HG02938 (cell line): ENCODE measurements at regions not wholly inside any gene's neighbourhood (a gene's known extent, or its start where the extent isn't known, plus 50 kb on each side); places are given as distances from the start of the nearest gene placed in this dataset.

Source experiments
- ATAC-seq: cut with Tn5 transposase; IDR thresholded peaks from one replicate; pipeline ENCODE4 v1.9.1; 2021; ENCODE audit warnings: mild to moderate bottlenecking, moderate library complexity; ENCODE audit not compliant: unreplicated experiment

DNA sequence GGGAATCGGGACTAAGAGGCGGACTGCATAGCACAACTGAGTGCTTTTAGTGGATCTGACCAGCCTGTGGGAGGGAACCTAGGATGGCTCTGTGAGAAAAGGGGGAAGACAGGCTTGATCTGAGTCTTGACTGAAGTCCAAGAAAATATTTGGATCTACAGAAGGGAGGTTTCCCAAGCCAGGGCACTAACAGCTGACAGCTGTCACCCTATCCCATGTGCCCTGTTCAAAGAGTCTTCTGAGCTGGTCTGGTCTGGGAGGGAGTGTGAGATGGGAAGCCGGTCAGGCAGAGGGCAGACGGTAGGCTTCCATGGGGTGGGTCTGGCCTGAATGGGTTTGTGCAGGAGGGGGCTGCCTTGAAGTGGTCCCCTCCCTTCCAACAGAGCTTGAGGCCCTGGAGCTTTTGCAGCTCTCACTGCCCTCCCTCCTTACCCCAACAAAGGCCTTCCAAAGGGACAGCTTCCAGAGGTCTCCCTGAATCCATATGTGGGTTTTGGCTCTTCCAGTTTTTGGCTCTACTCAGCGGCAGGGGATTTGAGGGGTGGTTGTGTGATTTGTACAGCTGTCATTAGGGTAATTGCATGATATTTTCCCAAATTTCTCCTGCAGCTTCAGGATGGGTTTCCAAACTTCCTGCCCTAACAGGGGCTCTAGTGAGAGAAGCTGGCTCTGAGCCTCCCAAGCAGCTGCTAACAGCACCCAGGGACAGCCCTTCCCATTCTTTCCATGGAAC, 643.7 kb downstream of the BCOR start:
- no peak for ATAC-seq

DNA sequence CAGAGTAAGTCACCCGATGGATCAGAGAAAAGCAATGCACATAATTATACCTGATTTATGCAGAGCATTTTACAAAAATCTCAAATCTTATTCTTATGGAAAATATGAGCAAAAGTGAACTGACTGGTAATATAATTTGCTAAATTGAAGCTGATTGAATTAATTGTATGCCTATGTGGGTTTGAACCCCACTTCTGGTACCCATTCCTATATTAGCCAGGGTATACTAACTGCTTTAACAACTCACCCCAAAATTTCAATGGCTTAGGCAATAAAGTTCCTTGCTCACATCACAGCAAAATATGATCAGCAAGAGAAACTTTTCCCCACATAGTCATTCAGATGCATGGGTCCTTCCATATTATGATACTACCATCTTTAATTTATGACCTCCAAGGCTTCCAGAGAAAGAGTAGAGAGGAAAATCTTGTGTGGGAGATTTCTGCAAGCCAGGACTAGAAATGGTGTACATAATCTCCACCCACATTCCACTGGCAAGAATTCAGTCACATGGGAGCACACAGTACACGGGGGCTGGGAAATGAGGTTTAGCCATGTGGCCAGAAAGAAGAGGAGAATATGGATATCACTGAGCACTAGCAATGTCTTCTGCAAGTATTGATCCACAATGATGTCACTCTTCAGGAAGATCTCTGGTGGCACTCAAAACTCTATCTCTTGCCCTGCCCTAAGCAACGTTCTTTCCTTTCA, 640.7 kb downstream of the BCOR start:
- ATAC-seq = no peak

DNA sequence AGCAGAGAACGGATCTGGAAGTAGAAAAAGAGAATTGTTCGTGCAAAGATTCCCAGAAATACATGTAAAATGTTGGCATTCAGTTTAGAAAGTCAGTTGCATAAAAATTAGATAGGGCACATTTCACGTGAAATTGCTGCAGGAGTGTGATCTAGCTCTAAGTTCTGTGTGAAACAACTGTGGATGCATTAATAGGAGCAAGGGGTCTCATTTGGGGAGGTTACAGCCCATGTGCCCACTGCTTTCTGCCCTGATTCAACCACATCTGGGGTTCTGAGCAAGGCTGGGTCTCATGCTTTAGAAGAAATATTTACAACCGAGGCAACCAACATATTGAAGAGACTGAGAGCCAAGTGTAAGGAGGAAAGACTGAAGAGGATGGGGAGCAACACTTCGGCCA, 639.0 kb downstream of the BCOR start:
- no peak for ATAC-seq

DNA sequence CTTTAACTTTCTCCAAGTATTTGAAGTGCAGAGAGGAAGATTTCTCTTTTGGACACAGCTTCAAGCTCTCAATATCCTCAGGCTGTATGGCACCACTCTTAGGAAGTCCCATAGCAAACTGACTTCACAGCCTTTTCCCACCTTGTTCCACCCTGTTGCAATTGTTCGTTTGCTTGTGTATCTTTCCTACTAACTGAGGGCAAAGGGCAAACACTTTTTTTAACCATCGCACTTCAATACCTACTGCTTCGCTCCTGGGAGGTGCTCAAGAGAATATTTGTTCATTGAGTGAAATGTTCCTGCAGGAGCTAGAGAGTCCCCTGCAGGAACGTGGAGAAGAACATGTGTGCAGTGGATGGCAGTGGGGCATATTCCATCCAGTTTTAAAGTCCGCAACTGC, 638.6 kb downstream of the BCOR start:
- no peak for ATAC-seq

DNA sequence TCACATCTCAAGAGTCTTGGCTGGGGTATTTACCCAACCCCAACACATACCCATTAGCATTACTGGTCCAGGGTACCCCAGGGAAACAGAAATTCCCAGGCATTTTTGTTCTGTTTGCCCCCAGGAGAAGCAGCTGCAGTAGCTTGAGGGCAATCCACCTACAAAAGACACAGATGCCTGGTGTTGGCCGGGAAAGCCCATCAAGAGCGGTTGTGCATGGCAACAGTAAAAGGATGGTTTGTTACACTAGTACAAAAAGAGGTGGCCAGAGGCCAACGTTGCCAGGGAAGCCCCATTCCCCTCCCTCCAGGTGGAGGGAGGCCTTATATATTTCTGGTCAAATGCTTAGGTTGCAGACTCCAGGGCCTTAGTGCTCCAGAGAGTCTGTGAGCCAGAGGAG, 637.8 kb downstream of the BCOR start:
- no peak for ATAC-seq

DNA sequence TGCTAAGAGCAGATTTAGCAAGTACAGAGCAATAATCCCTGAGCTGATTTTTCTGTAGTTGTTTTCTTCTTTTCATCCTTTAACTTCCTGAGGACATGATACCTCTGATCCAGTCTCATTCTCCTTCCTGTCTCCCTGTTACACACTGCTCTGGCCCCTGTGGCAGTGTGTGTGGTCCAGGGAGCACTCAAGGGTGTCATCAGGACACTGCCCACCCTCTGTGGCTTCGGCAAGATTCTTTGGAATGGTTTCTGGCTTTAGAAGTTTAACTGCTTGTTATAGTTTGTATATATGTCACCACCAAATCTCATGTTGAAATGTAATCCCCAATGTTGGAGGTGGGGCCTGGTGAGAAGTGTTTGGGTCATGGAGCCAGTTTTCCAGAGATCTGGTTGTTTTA, 637.3 kb downstream of the BCOR start:
- ATAC-seq = no peak

DNA sequence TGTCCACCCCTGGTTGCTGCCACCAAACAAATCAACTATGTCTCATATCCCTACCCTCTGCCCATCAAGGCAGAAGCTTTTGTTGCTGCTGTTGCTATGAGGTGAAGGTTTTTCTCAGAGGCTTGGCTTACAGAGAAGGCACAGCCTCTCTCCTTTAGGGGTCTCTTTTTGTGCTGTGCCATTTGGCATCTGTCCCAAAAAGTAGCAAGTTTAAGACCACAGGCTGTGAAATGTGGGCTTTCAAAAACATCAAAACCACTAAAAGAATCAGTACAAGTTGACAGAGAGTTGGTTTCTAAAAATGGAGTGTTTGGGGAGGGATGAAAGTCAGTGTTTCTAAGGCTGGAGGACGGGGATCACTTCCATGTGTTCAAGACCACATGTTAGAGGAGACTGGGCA, 634.9 kb downstream of the BCOR start:
- no peak for ATAC-seq

DNA sequence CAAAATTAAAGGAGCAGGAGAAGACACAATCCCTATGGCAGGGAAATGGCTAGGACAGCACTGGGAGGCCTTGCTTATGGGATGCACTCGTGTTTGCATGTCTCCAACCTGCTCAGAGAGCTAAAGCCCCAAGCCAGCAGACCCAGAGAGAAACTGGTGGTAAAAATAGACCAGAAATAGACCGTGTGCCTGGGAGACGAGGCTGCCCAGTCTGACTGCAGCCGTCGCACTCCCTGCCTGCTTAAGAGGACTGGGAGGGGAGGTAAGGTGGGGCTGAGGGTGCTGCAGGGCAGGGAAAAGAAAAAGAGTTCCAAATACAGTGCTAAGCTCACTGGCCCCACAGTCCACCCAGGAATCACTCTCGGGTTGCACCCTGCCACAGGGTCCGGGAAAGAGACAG, 633.5 kb downstream of the BCOR start:
- ATAC-seq = no peak

DNA sequence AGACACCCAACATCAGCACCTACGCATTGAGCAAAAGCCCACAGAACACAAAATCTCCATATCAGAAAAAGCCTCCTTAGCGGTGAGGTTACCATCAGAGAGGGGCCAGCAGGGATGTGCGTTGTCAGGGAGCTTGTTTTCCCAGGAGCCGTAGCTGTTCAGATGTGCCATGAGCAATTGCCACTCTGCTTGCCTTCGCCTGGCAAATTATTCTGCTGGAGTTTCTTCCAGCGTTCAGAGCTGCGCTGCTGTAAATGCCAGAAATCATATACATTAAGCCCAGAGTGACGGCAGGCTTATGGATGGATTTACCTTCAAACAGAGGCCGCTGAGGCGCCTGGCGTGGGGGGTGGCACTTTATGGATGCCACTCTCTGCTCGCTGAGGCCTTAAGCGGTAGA, 632.3 kb downstream of the BCOR start:
- ATAC-seq = no peak

DNA sequence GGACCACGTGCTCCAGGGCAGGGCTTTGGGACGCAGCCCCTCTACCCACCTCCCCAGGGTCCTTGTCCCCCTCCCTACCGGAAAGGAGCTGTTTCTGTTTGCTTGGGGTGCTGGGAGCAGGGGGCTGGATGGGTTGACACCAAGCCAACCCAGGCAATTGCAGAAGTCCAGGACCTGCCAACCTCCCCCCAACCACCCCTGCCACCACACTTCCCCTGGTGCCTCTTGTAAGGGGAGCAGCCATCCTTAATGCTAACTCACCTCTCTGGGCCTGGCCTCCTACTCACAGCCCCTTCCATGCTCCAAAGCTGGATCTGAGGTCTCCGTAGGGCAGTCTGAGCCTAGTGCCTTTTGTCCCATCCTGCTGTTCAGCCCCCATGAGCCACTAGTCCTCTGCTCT, 631.9 kb downstream of the BCOR start:
- no peak for ATAC-seq

DNA sequence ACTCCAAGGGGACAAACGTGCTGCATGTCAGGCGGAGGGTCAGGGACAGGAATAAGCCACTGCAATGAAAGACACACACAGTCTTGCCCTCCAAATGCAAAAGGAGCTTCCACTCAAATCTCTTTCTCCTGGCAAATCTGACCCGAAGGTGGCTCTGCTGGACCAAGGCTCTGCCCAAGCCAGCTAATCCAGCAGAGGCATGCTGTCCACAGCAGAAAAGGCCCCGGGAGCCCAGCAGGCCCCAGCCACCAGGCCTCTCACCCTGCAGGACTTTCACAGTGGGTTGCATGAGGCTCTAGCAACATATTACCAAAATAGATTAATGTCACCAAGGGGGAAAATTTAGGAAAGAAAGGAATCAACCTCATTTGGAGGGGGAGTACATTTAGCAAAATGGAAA, 628.6 kb downstream of the BCOR start:
- ATAC-seq = no peak

DNA sequence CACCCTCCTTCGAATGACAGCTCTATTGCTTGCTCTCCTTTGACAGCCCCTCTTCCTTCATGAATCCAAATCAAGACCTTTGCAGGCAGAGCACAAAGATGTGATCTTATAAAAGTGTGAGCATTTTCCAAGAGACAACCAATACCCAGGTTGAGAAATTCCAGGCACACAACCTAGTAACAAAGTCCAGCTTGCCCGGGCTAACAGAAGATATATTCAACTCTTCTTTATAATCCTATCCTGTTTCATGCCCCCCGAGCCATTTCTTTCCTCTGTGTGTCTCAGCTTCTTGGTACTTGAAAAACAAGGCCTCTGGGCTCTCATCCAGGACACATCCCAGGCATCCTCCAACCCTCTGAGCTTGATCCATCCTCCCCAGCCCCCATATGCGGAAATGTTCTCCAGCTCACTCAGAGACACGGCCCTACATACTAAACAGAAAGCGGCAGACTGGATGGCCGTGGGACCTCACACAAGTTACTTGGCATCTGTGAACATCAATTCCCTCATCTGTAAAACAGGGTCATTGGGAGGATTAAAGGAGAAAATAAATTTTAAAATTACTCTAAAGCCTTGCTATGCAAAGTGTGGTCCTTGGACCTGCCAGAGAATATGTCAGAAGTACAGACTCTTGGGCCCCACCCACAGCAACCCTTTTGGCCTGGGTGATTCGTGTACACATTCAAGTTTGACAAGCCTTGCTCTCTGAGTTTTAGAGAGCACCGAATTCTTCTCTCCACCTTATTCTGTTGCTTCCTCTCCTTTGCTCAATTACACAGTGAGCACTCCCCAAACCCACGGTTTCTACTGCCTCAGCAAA, 627.0 kb downstream of the BCOR start:
- ATAC-seq = no peak

DNA sequence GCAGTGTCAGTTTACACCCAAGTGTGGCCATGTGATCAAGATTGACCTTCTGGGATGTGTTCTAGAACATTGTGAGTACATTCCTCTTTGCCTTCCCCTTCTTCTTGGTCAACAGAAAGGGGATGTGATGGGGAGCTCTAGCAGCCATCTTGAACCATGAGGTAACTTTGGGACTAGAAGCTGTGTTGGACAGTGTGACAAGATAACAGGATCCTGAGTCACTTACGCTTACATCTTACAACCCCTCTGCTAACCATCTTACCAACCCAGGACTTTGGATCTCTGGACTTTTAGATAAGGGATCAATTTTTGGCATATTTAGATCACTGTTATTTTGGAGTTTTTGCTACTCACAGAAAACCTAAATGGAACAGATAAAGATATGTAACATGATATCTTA, 625.6 kb downstream of the BCOR start:
- ATAC-seq = no peak

DNA sequence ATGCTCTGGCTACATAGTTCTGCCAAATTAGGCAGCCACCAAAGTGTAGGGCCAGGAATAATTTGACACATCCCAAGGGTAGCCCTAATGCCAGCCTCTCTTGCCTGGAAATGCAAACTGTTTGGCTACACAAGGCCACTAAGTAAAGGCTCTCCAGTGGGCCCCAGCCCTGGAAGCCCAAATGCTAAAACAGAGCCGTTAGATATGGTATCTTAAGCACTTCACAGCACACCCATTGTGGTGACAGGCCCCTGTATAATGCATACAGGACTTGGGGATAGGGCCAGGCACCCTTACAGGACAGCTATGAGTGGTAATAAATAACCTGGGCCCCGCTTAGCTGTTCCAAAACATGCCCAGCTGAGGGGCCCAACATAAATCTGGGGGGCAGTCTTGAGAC, 623.9 kb downstream of the BCOR start:
- no peak for ATAC-seq

DNA sequence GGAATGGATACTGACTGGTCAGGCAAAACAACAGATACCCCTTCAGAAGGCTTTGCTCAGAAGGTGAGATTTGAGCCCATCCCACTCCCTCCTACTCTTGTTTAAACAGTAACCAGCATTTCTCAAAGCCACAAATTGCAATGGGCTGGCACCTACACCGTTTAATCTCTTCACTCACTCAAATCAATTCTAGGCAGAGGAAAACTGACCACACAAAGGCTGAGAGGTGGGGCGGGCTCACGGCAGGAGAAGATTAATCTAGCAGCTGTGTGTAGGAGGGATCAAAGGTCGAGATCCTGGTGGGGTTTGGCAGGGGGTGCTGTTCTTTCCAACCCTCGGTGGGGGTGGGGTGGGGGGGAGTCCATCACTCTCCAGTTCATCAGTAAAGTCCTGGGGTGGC, 622.4 kb downstream of the BCOR start:
- ATAC-seq = no peak

DNA sequence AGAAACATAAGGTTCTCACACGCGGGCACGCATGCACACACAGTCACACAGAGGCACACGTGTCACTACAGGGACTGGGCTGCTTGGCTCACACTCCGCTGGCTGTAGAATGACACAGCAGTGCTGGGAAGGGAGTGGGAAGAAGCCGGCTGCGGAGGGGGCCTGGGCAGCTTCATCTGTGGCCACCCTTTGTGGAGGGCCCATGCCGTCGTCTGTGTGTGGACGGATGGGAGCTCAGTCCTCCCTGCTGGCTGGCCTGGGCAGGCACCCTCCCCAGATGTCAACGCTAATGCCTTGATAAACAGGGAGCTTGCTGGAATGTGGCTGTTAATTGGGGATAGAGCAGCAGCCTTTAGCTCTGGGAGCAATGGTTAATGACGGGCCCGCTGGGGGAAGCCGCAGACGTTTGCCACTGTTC, 621.1 kb downstream of the BCOR start:
- no peak for ATAC-seq

DNA sequence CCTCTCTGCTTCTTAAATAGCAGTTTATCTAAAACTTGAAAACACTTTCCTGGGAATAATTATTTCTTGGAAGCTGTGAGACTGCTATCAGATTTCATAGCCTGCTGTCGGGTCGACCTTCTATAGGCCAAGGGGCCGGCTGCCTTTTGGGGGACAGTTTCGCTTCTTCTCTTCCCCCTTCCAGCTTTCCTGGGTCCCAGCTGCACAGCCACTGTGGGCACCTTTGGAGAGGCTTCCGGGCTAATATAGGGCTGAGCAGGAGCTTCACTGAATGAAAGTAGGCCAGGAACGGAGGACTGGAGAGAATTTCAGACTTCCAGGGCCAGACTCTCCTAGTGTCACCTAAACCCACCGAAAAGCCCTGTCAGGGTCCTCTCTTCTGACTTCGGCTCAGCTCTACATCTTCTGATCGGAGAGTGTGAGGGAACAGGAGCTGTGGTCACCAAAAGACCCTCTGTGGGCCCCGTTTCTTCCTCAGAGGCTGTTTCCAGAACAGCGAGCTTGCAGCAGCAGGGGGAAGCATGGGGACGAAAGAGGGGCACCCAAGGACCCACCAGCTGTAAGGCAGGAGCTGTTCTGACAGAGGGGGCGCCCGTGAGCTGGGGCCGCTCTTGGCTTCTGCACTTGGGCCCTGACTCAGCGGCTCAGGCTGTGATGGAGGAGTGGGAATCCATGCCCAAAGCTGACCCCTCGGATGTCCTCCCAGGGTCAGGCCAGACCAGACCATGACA, 620.6 kb downstream of the BCOR start:
- no peak for ATAC-seq

DNA sequence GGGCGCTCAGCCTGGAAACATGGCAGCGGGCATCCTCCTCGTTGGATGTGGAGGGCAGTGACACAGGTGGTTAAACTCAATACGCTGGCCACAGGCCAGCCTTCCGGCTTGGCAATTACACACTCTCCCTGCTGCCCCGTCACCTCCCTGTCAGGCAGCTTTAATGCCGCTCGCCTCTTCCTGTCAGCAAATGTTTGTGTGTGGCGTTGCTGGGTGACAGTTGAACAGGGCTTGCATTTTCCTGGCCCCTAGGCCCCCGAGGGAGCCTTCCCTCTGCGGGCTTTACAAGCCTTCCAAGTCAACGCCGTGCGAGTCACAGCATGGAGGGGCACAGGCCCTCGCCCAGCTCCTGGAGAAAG, 620.0 kb downstream of the BCOR start:
- no peak for ATAC-seq

DNA sequence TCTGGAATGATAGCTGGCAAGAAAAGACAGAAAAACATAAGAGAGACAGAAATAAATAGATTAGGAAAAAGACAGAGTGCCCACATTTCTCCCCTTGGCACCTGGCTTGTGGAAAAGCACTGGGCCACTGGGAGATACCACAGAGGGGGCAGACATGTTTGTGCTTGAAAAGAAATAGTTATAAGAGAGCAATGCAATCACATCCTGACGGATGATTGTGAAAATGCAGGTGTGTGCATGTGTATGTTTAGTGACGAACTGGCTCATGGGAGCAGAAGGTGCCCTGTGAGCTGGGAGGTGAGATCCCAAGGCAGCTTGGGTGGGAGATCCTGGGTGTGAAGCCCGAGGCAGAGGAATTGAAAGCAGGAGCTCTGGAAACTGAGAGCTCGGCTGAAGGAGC, 617.9 kb downstream of the BCOR start:
- no peak for ATAC-seq

DNA sequence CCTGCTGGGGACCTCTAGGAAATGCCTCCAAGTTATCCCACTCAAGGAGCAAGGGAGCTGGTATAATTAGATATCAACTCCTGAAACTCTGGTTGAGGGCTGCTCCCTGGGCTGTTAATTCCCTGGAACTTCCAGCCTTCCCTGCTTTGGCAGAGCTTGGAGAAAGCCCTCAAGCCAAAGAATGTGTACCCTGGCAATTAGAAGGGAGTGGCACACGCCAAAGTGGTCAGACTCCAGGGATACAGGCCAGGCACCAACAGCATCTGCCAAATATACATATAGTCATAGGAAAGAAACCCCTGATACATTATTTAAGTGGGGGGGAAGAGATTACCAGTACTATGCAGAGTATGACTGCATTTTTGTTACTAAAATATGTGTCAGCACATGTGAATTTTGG, 616.8 kb downstream of the BCOR start:
- ATAC-seq = no peak

DNA sequence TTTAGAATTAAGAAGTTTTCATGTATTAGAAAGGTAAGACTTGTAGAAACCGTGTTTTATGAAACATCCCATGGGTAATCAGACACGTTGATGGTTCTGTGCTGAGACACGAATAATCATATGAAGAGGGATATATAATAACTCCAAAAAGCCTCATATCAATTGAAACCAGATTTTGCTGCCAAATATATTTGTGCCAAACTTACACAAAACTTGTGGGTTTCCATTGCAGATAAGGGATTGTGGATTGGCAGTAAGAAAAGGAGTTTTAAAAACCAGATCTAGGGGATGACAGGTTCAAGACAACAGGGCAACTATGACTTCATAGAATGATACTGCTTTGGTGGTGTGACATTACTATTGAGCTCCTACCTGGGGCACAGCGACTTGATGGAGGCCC, 616.1 kb downstream of the BCOR start:
- no peak for ATAC-seq
